Sigmoid colon (tissue), 6 donors: ENCODE measurements at regions not wholly inside any gene's neighbourhood (a gene's known extent, or its start where the extent isn't known, plus 50 kb on each side); places are given as distances from the start of the nearest gene placed in this dataset.

Experiments used
- DNase-seq: peaks from one replicate; pipeline ENCODE4 v3.0.0-alpha.2; 2019
- H3K27ac ChIP-seq, 4 donors: fragments of 200-600 bp; sonication (generic); one replicate each; pipeline ENCODE4 v1.5.1; 2016 to 2019; ENCODE audit warnings: mild to moderate bottlenecking in 1 of 4
- H3K27me3 ChIP-seq, 3 donors: fragments of 200-600 bp; sonication (generic); one replicate each; pipeline ENCODE4 v1.5.1; 2019; ENCODE audit warnings: mild to moderate bottlenecking in 1 of 3
- H3K36me3 ChIP-seq, 4 donors: fragments of 200-600 bp; sonication (generic); one replicate each; pipeline ENCODE4 v1.5.1; 2016 to 2019
- H3K4me1 ChIP-seq, 4 donors: fragments of 200-600 bp; sonication (generic); one replicate each; pipeline ENCODE4 v1.5.1; 2017 to 2019
- H3K4me3 ChIP-seq, 4 donors: fragments of 200-600 bp; sonication (generic); one replicate each; pipeline ENCODE4 v1.5.1; 2017 to 2019; ENCODE audit warnings: mild to moderate bottlenecking in 2 of 4, moderate library complexity in 1 of 4
- H3K9me3 ChIP-seq, 4 donors: fragments of 200-600 bp in 3 of 4; sonication (generic) in 3 of 4; one replicate each; pipeline versions ENCODE4 v1.5.1 to v1.6.1; 2013 to 2019
- EP300 ChIP-seq, 4 donors: sonication (generic); formaldehyde crosslinking; IDR thresholded peaks; one replicate each; pipeline ENCODE4 v1.6.1; 2017; ENCODE audit warnings: antibody characterized with exemption in 4 of 4
- POLR2A ChIP-seq, 2 donors: fragments of 450-650 bp; IDR thresholded peaks; one replicate each; pipeline ENCODE4 v1.6.1; 2016; ENCODE audit warnings: antibody characterized with exemption in 2 of 2, mild to moderate bottlenecking in 2 of 2, moderate library complexity in 2 of 2
- POLR2AphosphoS5 ChIP-seq, 4 donors: sonication (generic); formaldehyde crosslinking; IDR thresholded peaks; one replicate each; pipeline ENCODE4 v1.6.1; 2017; ENCODE audit warnings: antibody characterized with exemption in 4 of 4
- WGBS, 2 donors: extraction: QIAGEN DNeasy Blood & Tissue Kit; methylation state at CpG; one replicate each; pipeline ENCODE4 v1.1.7; 2013; 5-methylcytosine and 5-hydroxymethylcytosine counted together
- intact Hi-C: fragments of 100-400 bp; cut with DNase I; formaldehyde crosslinking; loops from one replicate; pipeline ENCODE4 v1.15.1; 2023
- TF ChIP-seq, protein P1 (sequence below), 4 experiments: fragments of 450-650 bp in 3 of 4; fragments of 200-600 bp in 1 of 4; IDR thresholded peaks; one replicate each; pipeline ENCODE4 v1.5.1; 2016 to 2019; ENCODE audit warnings: antibody characterized with exemption in 4 of 4, mild to moderate bottlenecking in 3 of 4, moderate library complexity in 2 of 4
- donor health status: healthy with polysubstance abuse.
- donor health status: healthy.

DNA sequence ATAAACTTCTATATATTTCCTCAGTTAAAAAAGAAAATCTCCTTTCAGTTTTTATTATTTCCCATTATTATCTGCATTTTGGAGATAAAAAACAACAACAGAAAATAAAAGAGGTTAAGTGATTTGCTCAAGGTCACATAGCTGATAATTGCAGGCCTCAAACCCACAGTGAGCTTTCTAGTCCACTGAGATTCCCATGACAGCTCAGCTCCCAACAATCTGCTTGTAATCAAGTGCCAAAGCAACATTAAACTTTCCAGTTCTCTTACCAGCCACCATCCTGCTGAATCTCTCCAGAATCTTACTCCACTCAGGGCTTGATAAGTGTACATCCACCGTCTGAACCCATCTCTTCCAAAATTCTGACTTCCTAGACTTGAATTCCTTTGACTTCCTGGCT is 318.2 kb upstream of the SEMA6D start:
- DNase-seq: no peak
- Histone ChIP-seq H3K4me3 (no peak overlapping the region), H3K9me3 (no peaks in the 10 kb centered on the region), H3K27ac (no peak overlapping the region), H3K36me3 (no peaks in the 10 kb centered on the region), H3K27me3 (no peaks in the 10 kb centered on the region), H3K4me1 (peaks cover 0 to 5% (median 0%) of the 10 kb centered on the region in 4 donors)
- TF ChIP-seq POLR2AphosphoS5 (IDR thresholded peaks at IDR 0.05) (no peak), EP300 (IDR thresholded peaks at IDR 0.05) (no peak), POLR2A (IDR thresholded peaks at IDR 0.05) (no peak)
- intact Hi-C loops: no loop called here
- WGBS, 2 donors: 83 to 94% methylated on average over 1 of the region's 1 CpG

DNA sequence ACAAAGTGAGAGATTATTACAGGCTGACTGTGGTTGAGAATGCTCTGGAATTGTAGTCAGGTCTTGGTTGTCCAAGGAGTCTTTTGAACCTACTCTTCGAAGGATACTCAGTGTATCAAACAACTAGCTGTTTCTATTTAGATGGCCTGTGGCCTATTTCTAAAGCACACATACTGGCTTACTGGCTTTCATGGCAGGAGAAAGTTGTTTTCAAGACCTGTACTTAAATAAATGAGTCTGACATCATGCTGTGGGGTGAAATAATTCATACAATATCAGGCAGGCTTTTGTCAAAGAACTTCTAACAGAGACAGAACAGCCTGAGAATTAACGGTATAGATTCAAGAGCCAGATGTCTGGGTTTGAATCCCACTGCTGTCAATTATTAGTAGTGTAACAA is 316.7 kb upstream of the SEMA6D start:
- peaks cover 0 to 5% (median 0%) of the 10 kb centered on the region in 4 donors for H3K4me1 ChIP-seq
- intact Hi-C loops: no loop called here

DNA sequence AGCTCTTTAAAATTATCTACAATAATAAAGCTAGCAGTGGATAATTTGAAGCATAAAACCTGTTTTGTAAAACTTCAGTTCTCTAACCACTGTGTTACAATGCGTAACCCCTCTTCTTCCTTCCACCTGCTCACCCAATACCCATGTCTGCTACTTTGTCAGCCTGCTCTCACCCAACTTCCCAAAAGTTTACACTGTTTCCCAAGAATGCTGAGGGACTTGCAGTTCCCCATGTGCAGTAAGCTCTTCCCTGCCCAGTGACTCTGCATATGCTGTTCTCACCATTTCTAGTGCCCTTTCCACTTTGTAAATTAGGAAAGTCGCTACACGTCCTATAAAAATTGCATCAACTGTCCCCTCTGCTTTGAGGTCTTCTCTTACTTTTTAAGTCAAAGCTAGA is 315.9 kb upstream of the SEMA6D start:
- peaks cover 0 to 5% (median 0%) of the 10 kb centered on the region in 4 donors for H3K4me1 ChIP-seq
- TF ChIP-seq, protein P1, sequence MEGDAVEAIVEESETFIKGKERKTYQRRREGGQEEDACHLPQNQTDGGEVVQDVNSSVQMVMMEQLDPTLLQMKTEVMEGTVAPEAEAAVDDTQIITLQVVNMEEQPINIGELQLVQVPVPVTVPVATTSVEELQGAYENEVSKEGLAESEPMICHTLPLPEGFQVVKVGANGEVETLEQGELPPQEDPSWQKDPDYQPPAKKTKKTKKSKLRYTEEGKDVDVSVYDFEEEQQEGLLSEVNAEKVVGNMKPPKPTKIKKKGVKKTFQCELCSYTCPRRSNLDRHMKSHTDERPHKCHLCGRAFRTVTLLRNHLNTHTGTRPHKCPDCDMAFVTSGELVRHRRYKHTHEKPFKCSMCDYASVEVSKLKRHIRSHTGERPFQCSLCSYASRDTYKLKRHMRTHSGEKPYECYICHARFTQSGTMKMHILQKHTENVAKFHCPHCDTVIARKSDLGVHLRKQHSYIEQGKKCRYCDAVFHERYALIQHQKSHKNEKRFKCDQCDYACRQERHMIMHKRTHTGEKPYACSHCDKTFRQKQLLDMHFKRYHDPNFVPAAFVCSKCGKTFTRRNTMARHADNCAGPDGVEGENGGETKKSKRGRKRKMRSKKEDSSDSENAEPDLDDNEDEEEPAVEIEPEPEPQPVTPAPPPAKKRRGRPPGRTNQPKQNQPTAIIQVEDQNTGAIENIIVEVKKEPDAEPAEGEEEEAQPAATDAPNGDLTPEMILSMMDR (IDR thresholded peaks at IDR 0.05): no peak
- TF ChIP-seq POLR2AphosphoS5 (IDR thresholded peaks at IDR 0.05): no peak
- TF ChIP-seq POLR2A (IDR thresholded peaks at IDR 0.05): no peak
- H3K27me3 ChIP-seq: no peaks in the 10 kb centered on the region
- intact Hi-C loops: no loop called here
- H3K9me3 ChIP-seq: no peaks in the 10 kb centered on the region
- H3K4me3 ChIP-seq: no peak overlapping the region
- DNase-seq: no peak
- no peaks in the 10 kb centered on the region for H3K36me3 ChIP-seq
- 88% methylated on average over 3 of the region's 3 CpGs for WGBS, 2 donors
- no peak overlapping the region for H3K27ac ChIP-seq

More for the DNA sequence above, 316.7 kb upstream of the SEMA6D start:
- no peak overlapping the region for H3K27ac ChIP-seq
- H3K27me3 ChIP-seq: no peaks in the 10 kb centered on the region
- no peaks in the 10 kb centered on the region for H3K36me3 ChIP-seq
- 90% methylated on average over 2 of the region's 2 CpGs for WGBS, 2 donors
- no peak overlapping the region for H3K4me3 ChIP-seq
- TF ChIP-seq POLR2A (IDR thresholded peaks at IDR 0.05) (no peak), EP300 (IDR thresholded peaks at IDR 0.05) (no peak), POLR2AphosphoS5 (IDR thresholded peaks at IDR 0.05) (no peak)
- TF ChIP-seq, protein P1 (IDR thresholded peaks at IDR 0.05): no peak
- no peak for DNase-seq
- H3K9me3 ChIP-seq: no peaks in the 10 kb centered on the region

DNA sequence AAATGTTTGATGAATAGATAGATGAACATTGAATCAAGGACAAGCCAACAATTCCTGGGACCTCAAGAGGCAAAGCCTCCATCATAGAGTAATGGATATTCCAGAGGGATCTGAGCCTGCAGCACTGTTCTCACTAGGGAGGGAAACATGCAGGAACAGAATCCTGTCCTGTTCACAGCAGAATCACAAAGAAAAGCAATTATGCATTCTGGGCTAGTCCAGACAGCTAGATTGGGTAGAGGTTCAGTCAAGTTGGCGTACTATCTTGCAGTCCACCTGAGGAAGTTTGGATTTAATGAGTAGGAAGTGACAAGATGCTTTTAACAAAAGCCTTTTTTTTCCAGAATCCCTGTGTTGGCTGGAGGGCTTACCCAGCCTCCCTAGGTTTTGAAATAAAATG is 314.5 kb upstream of the SEMA6D start:
- intact Hi-C loops: no loop called here
- Histone ChIP-seq H3K4me1 (peaks cover 0 to 5% (median 0%) of the 10 kb centered on the region in 4 donors), H3K9me3 (no peaks in the 10 kb centered on the region), H3K27me3 (no peaks in the 10 kb centered on the region), H3K36me3 (no peaks in the 10 kb centered on the region), H3K27ac (no peak overlapping the region), H3K4me3 (no peak overlapping the region)
- no peak for DNase-seq
- WGBS, 2 donors: 94 to 97% methylated on average over 1 of the region's 1 CpG
- TF ChIP-seq POLR2A (IDR thresholded peaks at IDR 0.05) (no peak), EP300 (IDR thresholded peaks at IDR 0.05) (no peak), POLR2AphosphoS5 (IDR thresholded peaks at IDR 0.05) (no peak)
- TF ChIP-seq, protein P1 (IDR thresholded peaks at IDR 0.05): no peak

DNA sequence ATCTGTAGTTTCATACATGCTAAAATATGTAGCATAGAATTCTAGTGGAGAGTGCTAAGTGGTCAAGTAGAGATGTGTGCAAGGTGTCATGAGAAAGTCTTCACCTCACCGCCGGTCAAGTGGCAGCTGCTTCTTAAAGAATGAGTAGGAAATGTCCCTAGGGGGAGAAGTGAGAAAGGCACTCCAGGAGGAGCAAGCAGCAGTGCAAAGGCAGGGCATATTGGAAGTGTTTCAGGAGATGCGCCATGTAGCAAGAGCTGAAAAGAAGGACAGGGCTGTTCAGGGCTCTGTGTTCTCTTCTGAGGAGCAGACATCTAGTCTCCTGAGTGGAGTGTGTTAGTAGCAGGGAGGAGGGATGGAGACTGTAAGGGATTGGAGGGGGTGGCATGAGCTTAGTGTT is 312.4 kb upstream of the SEMA6D start:
- no peak for TF ChIP-seq EP300 (IDR thresholded peaks at IDR 0.05)
- TF ChIP-seq POLR2AphosphoS5 (IDR thresholded peaks at IDR 0.05): no peak
- no peak for TF ChIP-seq POLR2A (IDR thresholded peaks at IDR 0.05)
- no peak overlapping the region for H3K27ac ChIP-seq
- H3K4me1 ChIP-seq: no peaks in the 10 kb centered on the region
- no peak overlapping the region for H3K4me3 ChIP-seq
- intact Hi-C loops: no loop called here
- DNase-seq: no peak
- H3K27me3 ChIP-seq: no peaks in the 10 kb centered on the region
- no peaks in the 10 kb centered on the region for H3K9me3 ChIP-seq
- H3K36me3 ChIP-seq: no peaks in the 10 kb centered on the region
- WGBS, 2 donors: 82 to 84% methylated on average over 3 of the region's 3 CpGs
